ENCODE measurements at regions not wholly inside any gene's neighbourhood (a gene's known extent, or its start where the extent isn't known, plus 50 kb on each side); places are given as distances from the start of the nearest gene placed in this dataset.

DNA sequence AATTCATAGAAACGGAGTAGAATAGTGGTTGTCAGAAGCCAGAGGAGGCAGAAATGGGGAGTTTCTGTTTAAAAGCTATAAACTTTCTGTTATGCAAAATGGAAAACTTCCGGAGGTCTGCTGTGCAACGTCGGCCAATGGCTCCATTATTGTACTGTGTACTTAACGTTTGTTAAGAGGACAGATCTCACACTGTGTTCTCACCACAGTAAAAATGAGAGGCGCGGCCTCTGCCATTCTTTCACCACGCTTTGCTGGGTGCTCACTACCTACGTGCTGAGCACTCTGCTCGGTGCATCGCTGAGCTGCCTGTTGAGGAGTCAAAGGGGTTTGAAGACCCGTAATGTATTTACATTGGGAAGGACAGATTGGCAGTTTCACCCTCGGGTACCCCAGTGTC lies 218.8 kb upstream of the B3GAT1 start:
- no peaks in the 10 kb centered on the region for H3K36me3 Mint-ChIP-seq

DNA sequence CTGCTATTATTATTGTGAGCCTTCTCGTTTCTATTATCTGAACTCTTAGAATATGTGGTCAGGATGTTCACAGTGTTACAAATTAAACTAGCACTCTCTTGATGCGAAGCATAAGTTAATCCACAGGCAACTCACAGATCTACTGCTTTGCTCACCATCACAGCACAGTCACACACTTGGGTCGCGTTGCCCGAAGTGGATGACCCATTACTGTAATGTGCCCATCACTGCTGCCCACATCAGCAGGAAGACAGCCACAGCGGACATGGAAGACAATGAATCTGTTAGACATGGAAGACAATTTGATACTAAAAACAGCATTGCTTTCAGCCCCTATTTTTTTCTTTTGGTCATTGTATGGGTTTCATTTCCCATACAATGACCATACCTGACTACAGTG lies 216.4 kb upstream of the B3GAT1 start:
- Mint-ChIP-seq H3K27ac (no peak overlapping the region), H3K4me1 (no peaks in the 10 kb centered on the region), H3K4me3 (no peak overlapping the region), H3K27me3 (peaks cover 8% of the 10 kb centered on the region), H3K9me3 (no peaks in the 10 kb centered on the region), H3K36me3 (no peaks in the 10 kb centered on the region)

More for the DNA sequence above, 218.8 kb upstream of the B3GAT1 start:
- Mint-ChIP-seq H3K4me3 (no peak overlapping the region), H3K4me1 (no peaks in the 10 kb centered on the region), H3K27me3 (peaks cover 8% of the 10 kb centered on the region), H3K27ac (no peak overlapping the region), H3K9me3 (no peaks in the 10 kb centered on the region)

DNA sequence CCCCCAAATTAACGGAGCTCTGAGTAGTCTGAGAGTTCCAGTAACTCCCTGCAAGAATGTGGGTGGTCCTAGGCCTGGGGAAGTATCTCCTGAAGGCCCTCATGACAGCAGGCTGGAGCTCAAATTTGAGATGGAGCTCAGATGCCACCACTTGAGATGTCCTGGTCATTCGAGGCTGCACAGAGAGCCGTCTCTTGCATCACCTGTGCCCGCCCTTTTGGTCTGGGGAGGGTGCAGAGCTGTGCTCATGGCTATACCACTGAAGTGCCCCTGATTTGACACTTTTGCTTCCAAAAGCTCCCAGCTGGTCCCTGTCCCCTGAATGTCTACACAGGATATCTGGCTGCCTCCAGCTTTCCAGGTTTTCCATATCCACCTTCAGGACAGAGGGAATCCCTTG lies 214.0 kb upstream of the B3GAT1 start:
- H3K27me3 Mint-ChIP-seq, result peaks cover 6% of the 10 kb centered on the region
- H3K9me3 Mint-ChIP-seq, result no peaks in the 10 kb centered on the region
- no peak overlapping the region for H3K4me3 Mint-ChIP-seq
- H3K4me1 Mint-ChIP-seq, result no peaks in the 10 kb centered on the region
- no peaks in the 10 kb centered on the region for H3K36me3 Mint-ChIP-seq
- H3K27ac Mint-ChIP-seq, result no peak overlapping the region

DNA sequence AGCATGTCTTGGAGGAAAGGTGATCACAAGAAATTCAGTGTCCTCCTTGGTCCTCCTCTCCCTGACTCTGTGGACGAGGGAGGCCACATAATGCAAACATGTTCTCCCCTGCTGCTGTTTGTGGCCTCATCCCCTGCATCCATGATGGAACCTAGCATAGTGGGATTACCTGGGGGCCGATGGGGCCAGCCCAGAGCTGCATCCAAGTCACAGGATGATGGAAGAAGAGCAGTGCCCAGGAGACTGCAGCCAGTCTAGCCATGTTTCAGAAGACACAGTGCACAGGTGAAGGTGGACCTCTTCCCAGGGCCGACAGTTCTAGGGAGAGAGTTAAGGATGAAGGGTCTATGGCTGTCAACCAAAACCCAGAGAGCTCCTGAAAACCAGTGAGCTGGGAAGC lies 213.6 kb upstream of the B3GAT1 start:
- no peaks in the 10 kb centered on the region for H3K4me1 Mint-ChIP-seq
- H3K27ac Mint-ChIP-seq, result no peak overlapping the region
- H3K36me3 Mint-ChIP-seq, result no peaks in the 10 kb centered on the region
- no peaks in the 10 kb centered on the region for H3K9me3 Mint-ChIP-seq
- peaks cover 6% of the 10 kb centered on the region for H3K27me3 Mint-ChIP-seq
- no peak overlapping the region for H3K4me3 Mint-ChIP-seq

DNA sequence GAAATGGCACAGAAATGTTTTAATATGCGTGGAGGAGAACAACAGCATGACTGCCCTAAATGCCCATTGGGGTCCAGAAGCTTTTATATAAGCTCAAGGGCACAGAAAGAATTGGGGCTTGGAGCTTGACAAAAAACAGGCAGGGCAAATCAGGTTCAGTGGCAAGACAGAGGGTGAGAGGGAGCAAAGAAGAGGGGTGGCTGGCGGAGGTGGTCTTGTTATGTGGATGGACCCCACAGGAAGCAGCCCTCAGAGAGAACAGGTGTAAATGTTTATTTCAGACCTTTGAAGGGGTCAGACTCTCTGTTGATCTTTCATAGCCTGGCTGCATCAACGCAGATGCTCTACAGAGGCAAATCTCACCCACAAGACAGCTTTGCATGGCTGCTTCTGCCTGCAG lies 213.1 kb upstream of the B3GAT1 start:
- Mint-ChIP-seq H3K27ac (no peak overlapping the region), H3K4me3 (no peak overlapping the region), H3K9me3 (no peaks in the 10 kb centered on the region), H3K36me3 (no peaks in the 10 kb centered on the region), H3K27me3 (peaks cover 6% of the 10 kb centered on the region), H3K4me1 (no peaks in the 10 kb centered on the region)

DNA sequence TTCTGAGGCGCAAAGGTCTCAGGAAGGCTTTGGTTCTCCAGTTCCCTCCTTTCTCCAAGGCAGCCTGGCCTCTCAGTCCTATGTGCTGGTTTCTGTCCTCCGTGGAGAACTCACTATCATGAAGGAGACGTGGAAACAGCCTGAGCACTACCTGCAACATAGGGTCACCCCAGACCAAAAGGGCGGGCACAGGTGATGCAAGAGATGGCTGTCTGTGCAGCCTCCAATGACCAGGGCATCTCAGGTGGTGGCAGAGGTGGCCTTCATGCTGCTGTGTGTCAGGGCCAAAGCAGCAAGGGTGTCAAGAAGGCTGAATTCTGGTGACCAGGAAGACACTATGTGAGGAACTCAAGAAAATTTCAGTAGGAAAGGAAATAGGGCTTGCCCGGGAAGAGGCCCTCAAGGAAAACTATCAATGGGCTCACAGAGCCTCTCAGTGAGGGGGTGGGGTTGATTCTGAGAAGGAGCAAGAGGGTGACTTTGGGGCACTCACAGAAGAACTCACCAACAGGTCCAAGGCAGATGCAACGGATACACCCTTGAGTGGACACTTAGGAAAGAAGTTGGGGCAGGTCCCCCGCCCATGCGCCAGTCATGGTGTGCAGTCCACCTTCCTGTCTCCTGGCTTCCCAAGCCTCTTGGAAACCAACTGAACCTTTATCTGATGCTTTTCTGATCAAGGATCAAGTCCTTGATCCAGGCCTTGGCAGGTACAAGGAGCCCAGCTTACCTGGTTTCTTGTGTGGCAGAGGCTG lies 212.3 kb upstream of the B3GAT1 start:
- Mint-ChIP-seq H3K27me3 (peaks cover 6% of the 10 kb centered on the region), H3K27ac (no peak overlapping the region), H3K9me3 (no peaks in the 10 kb centered on the region), H3K36me3 (no peaks in the 10 kb centered on the region), H3K4me3 (no peak overlapping the region), H3K4me1 (no peaks in the 10 kb centered on the region)

DNA sequence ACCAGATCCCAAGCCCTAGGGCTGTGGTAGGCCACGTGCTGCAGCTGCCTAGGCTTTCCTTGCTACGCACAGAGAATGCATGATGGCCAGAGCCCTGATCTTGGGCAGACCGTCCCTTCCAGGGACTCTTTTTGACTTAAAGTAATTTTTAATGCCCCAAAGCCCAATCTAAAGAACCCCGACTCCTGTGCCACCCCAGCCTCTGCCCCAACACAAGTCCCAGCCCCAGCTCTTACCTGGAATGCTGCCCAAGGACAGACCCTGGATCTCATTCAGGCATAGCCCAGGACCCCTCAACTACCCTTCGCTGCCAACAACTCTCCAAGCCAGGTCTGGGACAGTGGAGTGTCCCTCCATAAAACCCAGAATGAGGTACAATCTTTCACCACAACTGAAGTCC lies 211.7 kb upstream of the B3GAT1 start:
- peaks cover 6% of the 10 kb centered on the region for H3K27me3 Mint-ChIP-seq
- H3K4me1 Mint-ChIP-seq, result no peaks in the 10 kb centered on the region
- no peak overlapping the region for H3K27ac Mint-ChIP-seq
- H3K9me3 Mint-ChIP-seq, result no peaks in the 10 kb centered on the region
- no peaks in the 10 kb centered on the region for H3K36me3 Mint-ChIP-seq
- H3K4me3 Mint-ChIP-seq, result no peak overlapping the region

DNA sequence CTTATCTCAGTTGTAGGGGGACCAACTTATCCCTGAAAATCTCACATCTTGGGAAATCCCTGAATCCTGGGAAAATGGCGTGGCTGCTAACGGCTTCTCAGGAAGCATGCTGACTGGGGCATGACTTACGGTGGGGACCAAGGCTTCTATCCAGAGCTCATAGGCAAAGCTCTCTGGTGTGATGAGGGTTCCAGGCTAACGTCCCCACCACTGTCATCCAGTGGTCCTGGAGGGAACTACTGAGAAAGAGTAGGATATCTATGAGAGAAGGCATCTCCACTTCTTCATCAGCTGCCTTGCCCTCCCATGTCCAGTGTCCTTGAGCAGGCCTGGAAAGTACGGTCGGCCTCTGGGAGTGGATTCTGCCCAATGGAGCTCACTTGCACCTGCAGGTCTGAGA lies 210.4 kb upstream of the B3GAT1 start:
- Mint-ChIP-seq H3K36me3 (no peaks in the 10 kb centered on the region), H3K4me1 (no peaks in the 10 kb centered on the region), H3K9me3 (no peaks in the 10 kb centered on the region), H3K27ac (no peak overlapping the region), H3K27me3 (peaks cover 2% of the 10 kb centered on the region), H3K4me3 (no peak overlapping the region)

DNA sequence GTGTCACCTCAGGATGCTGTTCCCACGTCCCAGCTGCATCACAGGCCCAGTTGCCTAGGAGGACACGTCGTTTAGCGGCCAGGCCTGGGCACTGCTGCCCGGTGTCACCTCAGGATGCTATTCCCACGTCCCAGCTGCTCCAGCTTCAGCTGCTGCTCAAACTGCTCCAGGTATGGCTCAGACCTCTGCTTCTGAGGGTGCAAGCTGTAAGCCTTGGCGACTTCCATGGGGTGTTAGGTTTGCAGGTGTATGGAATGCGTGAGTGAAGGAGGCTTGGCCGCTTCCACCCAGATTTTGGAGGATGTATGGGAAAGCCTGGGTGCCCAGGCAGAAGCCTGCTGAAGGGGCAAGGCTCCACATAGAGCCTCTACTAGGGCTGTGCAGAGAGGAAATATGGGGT lies 205.3 kb upstream of the B3GAT1 start:
- Mint-ChIP-seq H3K36me3 (no peaks in the 10 kb centered on the region), H3K4me1 (no peaks in the 10 kb centered on the region), H3K9me3 (no peaks in the 10 kb centered on the region), H3K27me3 (no peaks in the 10 kb centered on the region), H3K4me3 (no peak overlapping the region), H3K27ac (no peak overlapping the region)

DNA sequence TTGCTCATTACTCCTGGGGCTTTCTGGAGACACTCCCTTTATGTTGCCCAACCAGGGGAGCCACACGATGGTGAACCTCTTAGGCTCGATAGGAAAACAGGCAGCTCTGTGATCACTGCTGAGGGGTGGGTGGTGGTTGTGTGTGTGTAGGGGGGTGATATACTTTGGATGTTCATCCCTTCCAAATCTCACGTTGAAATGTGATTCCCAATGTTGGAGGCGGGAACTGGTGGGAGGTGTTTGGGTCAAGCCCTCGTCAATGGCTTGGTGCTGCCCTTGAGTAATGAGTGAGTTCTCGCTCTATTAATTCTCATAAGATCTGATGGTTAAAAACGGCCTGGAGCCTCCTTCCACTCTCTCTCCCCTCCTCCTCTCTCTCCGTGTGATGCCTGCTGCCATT lies 204.0 kb upstream of the B3GAT1 start:
- no peaks in the 10 kb centered on the region for H3K27me3 Mint-ChIP-seq
- H3K4me3 Mint-ChIP-seq, result no peak overlapping the region
- no peak overlapping the region for H3K27ac Mint-ChIP-seq
- no peaks in the 10 kb centered on the region for H3K36me3 Mint-ChIP-seq
- no peaks in the 10 kb centered on the region for H3K4me1 Mint-ChIP-seq
- no peaks in the 10 kb centered on the region for H3K9me3 Mint-ChIP-seq

GRCh38 chr11:134615041-134615615 lies 203.1 kb upstream of the B3GAT1 start:
- H3K27me3 Mint-ChIP-seq, result no peaks in the 10 kb centered on the region

GRCh38 chr11:134614141-134614540 lies 202.1 kb upstream of the B3GAT1 start:
- Mint-ChIP-seq H3K27me3 (no peaks in the 10 kb centered on the region), H3K36me3 (no peaks in the 10 kb centered on the region), H3K27ac (no peak overlapping the region), H3K9me3 (no peaks in the 10 kb centered on the region), H3K4me3 (no peak overlapping the region), H3K4me1 (no peaks in the 10 kb centered on the region)

More at GRCh38 chr11:134615041-134615615, 203.1 kb upstream of the B3GAT1 start:
- Mint-ChIP-seq H3K9me3 (no peaks in the 10 kb centered on the region), H3K4me3 (no peak overlapping the region), H3K36me3 (no peaks in the 10 kb centered on the region), H3K27ac (no peak overlapping the region), H3K4me1 (no peaks in the 10 kb centered on the region)

DNA sequence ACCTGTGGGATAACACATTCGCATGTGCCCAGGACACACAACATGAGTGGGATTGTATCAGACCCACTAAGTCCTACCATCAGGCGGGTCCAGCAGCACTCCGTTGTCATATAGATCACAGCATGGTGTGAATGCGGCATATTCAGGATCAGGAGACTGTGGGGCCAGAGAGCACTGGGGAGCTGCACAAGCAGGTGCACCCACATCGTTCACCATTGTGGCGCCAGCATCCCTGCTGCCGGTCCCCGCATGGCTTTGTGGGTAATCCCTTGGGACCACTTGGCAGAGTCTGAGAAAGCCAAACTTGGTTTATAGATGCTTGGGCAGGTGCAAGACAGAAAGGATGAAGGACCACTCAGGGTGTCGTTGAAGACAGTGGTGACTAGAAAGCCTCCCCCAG lies 201.6 kb upstream of the B3GAT1 start:
- H3K36me3 Mint-ChIP-seq, result no peaks in the 10 kb centered on the region
- no peak overlapping the region for H3K27ac Mint-ChIP-seq
- no peak overlapping the region for H3K4me3 Mint-ChIP-seq
- H3K27me3 Mint-ChIP-seq, result no peaks in the 10 kb centered on the region
- no peaks in the 10 kb centered on the region for H3K4me1 Mint-ChIP-seq
- no peaks in the 10 kb centered on the region for H3K9me3 Mint-ChIP-seq

DNA sequence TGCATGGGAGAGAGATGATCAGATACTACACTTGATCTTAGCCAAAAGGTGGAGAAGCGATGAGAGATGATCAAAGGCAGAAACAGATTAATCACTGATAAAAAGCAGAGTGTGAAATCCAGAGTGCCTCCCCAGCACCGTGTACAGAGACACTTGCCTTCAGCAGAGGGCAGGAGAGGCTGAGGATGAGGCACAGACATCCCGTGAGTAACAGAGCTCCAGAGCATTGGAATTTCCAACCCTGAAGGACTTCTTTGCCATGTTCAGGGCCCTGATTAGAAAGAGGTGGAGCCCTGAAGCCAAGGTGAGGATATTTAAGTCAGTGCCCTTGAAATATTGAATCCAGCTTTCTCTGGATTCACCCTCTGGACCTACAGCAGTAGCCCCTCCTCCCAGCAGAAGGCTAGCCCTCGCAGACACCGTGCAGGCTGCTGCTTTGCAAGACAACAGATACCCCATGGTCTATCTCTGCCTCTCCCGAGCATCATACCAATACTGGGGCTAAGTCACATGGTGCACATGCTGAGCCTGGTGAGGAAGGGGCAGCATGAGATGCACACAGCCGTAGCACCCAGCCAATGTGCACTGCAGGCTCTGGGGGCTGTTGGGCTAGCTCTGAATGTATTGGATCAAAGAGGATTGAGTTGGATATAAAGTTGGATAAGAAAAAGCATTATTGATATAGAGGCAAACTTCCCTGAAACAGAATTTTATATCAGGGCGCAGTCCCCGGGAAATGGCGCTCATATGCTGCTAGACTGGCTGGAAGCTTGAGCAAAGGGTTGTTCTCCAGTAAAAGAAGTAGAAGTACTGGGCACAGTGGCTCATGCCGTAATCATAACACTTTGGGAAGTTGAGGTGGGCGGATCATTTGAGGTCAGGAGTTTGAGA lies 200.3 kb upstream of the B3GAT1 start:
- Mint-ChIP-seq H3K9me3 (no peaks in the 10 kb centered on the region), H3K4me1 (no peaks in the 10 kb centered on the region), H3K36me3 (no peaks in the 10 kb centered on the region), H3K27me3 (peaks cover 3% of the 10 kb centered on the region), H3K4me3 (no peak overlapping the region), H3K27ac (no peak overlapping the region)

DNA sequence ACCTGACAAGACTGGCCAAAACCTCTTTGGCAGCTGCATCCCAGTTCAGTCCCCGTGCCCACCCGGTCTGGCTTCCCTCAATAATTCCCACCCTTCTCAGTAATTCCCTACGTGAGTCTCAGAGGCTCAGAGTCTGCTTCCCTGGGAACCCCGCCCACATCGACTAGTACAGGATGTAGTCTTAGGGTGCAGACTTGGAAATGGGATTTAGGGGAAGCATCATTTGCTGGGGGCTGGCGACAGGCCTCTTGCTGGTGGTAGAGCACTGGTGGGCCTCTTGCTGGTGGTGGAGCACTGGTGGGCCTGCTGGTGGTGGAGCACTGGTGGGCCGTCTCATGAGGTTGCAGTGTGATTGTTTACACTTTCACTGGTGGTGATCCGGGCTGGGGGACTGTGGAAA lies 199.5 kb upstream of the B3GAT1 start:
- Mint-ChIP-seq H3K27me3 (peaks cover 6% of the 10 kb centered on the region), H3K4me1 (no peaks in the 10 kb centered on the region), H3K9me3 (no peaks in the 10 kb centered on the region), H3K27ac (no peak overlapping the region), H3K4me3 (no peak overlapping the region), H3K36me3 (no peaks in the 10 kb centered on the region)
